ENCODE measurements at regions not wholly inside any gene's neighbourhood (a gene's known extent, or its start where the extent isn't known, plus 50 kb on each side); places are given as distances from the start of the nearest gene placed in this dataset.

DNA sequence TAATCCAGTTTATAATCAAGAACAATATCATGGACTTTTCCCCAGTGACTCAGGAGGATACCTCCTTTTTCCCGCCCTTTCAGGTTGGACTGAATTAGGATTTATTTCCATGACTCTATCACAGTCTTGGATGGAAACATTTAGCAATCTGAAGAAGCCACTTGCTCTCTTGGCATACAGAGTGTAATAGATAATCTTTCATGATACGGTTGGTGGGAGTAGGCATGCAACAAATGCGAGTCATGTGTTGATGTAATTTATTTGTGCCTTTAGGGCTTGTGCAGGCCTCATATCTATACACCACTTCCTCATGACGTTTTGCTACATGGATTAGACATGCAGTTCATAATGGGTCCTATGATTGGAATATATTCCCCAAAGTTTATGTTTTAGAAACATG is 54.2 kb upstream of the MCTP2 start:
- DNase-seq, result no peak

DNA sequence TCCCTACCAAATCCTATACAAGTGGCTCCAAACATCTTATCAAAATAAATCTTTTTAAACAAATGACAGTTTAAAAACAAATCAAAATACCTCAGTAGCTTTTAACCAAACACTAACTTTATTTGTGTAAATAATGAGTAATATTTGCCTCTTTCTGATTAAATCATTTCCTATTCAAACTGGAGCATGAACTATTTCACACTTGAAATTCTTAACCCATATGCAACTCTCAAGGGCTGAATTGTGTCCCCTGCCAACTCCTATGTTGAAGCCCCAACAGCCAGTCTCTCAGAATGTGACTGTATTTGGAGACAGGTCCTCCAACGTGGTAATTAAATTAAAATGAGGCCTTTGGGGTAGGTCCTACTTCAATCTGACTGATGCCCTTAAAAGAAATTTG is 55.9 kb upstream of the MCTP2 start:
- no peak for DNase-seq

DNA sequence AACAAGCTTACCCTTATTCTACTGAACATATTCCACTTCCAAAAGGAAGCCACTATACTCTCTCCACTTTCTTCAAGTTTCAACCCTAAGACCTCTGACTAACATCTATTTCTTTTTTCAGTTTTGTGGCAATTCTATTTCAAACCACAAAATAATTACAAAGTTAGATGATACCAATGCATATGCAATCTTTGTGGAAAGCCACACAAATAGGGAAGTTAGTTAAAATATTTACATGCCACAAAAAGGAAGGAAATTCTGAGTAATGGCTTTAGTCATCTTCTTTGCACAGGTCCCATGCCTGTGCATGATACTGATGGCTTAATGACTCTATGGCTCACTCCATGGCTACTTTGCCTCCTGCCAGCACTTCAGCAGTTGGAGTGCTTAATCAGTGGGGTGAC is 57.0 kb upstream of the MCTP2 start:
- DNase-seq, result no peak

DNA sequence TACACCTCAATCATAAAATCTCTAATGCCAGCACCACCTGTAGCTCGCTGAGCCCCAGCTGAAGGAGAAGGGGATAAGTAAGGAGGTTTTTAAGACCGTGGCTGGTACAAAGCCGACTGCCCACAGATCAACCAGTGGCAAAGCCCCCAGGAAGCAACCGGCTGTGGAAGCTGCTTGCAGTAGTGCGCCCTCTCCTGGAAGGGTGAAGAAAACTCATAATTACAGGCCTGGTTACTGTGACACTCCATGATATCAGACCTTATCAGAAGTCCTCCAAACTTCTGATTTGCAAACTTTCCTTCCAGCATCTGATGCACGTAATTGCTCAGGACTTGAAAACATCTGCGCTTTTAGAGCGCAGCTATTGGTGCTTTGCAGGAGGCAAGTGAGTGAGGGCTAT is 63.1 kb upstream of the MCTP2 start:
- DNase-seq, result no peak

DNA sequence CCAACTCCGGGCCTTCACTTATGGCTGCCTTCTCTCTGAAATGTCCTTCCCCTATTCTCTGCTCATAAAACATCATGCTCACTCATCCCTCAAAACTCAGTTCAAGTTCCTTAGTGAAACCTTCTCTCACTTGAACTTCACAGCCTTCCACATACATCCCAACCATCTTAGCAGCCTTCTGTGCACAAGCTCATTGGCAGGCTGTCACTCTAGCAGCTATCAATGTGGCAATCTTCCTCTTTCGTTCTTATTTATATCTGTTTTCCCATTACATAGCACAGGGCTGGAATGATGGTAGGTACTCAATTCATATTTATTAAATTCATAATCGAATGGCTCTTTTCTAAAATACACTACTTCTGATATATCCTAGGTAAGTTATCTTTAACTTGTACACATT is 66.4 kb upstream of the MCTP2 start:
- no peak for DNase-seq

DNA sequence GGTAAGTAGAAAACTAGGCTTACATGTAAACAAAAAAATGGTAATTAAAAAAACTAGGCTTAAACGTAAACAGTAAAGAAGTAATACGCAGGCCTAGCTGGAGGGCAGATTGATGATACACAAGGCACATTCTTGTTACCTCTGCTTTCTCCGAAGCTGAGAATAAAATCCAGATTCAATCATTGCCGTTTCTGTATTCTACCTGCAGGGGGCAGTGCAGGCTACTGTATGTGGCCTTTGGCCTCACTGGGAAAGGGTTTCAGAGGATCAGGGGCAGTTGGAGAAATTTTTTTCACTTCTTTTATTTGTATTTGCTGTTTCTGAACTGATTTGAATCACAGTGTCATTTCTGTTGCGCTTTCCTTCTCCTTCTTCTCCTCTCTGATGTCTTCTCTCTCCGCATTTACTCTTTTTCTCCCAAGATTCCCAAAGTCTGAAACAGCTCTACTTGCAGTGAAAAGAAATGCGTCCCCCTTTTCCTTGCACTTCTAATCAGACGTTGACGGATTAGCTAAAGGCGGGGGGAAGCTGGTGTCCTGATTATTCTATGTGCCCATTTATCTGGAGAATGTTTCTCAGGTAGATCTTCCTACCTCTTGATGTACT is 67.1 kb upstream of the MCTP2 start:
- no peak for DNase-seq

DNA sequence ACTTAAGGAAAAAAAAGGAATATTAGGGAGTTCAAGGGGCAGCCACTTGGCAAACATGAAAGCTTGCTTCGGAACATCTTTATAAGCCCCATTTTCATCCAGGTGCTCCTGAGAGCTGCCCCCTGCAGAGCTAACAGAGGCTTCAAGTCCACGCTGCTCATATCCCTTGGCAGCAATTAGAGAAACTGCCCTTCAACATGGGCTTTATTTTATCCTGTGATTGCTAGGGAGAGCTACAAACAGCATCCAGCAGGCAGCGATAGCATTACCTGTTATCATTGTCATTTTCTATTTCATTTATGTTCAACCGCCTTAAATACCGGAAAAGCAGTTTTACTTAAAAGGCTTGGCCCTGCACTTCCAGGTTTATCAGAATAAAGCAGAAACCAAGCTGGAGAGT is 68.4 kb upstream of the MCTP2 start:
- no peak for DNase-seq

DNA sequence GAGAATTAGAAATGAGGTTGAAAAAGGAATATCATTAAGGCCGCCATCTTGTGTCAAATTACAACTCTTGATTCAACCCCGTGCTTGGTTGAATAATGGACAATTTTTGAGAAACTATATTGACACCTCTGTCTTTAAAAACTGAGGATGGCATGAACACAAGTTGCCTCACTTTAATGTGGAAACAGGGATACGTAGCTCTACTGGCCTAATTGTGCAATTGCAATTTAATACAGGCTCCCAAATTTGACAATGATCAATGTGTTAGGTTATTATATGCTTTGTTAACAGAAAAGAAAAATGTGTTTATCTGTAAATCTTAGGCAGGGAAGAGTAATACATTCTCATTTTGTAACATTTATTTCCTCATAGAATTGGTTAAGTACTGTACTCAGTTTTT is 77.1 kb upstream of the MCTP2 start:
- no peak for DNase-seq

DNA sequence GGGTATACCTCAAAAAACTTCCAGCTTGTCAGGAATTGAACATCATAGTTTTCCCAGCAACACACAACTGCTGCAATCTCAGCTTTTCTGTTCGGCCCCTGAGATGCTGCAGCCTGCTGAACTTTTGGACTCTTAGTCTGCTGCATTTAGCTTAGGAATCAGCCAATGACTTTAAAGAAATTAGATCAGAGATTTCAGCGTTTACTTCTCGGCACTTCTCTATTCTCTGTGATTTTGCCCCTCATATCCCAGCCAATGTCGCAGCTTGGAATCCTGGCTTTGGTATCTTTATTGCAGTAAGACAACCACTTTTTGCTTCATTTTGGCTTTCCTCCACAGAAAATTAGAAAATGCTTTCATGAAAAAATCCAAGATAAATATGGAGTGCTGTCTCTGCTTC is 86.3 kb upstream of the MCTP2 start:
- no peak for DNase-seq

DNA sequence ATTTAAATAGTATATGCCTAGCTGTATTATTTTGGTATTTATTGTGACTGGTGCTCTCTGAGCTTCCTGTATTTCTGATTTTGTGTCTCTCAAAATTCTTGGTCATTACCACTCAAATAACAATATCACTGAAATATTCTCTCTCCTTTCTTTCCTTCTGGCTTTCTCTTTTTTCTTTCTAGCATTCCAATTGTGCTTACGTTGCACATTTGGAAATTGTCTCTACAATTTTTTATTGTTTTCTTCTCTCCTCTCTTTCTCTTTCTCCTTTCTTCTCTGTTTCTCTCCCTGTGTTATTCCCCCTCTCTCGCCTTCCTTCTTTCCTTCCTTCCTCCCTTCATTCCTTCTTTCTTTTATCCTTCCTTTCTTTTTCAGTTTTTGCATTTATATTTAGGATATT is 89.6 kb upstream of the MCTP2 start:
- no peak for DNase-seq

DNA sequence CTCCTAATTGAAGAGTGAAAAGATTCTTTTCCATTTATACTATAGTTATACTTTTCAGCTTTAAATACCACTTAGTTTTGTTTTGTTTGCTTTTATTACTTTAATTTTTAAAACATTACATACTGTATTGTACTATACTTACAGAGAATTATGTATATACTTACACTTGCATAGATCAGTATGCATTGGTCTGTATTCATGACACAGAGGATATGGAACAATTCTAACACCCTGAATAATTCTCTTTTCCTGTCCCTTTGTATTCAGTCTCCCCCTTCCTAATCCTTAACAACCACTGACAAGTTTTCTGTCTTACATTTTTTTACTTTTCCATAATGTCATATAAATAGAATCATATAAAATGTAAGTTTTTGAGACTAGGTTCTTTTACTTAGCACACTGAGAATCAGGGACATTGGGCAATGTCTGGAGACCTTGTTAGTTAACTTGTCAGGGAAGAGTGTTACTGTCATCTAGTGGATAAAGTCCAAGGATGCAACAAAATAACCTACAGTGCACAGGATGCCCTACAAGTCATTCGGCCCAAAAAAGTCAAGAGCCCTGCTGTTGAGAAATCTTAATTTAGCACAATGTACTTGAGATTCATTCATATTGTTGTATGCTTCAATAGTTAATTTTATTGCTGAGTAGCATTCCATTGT is 95.7 kb upstream of the MCTP2 start:
- DNase-seq, result no peak

DNA sequence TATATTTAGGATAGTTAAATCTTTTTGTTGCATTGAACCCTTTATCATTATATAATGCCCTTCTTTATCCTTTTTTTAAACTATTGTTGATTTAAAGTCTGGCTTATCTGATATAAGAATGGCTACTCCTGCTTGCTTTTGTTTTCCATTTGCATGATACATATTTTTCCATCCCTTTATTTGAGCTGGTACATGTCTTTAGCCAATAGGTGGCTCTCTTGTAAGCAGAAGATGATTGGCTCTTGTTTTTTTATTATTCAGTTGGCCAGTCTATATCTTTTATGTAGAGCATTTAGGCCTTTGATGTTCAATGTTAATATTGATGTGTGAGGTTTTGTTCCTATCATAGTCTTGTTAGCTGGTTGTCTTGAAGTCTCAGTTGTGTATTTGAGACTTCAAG is 99.5 kb upstream of the MCTP2 start:
- no peak for DNase-seq

DNA sequence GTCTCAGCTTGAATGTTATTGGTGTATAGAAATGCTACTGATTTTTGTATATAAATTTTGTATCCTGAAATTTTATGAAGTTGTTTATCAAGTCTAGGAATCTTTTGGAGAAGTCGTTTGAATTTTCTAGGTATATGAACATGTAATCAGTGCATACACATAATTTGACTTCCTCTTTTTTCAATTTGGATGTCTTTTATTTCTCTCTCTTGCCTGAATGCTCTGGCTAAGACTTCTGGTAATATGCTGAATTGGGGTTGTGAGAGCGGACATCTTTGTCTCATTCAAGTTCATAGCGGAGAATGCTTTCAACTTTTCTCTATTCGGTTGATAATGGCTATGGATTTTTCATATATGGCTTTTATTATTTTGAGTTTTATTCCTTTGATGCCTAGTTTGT is 100.9 kb upstream of the MCTP2 start:
- no peak for DNase-seq

DNA sequence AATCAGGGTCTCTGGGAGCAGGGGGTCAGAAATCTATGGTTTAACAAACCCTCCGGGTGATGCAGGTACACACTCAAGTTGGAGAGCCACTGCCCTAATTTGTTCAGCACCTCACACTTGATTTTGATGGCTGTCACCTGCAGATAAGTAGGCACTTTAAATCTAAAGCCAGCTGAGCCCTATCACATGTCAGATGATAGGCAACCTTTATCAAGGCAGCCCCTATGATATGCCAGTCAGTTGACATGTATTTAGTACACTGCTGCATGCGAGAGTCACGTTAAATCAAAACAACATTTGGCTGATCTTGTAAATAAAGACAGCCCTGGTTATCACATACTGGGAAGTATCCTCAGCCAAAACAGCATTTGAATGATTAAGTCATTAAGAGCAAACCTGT is 104.4 kb upstream of the MCTP2 start:
- no peak for DNase-seq

DNA sequence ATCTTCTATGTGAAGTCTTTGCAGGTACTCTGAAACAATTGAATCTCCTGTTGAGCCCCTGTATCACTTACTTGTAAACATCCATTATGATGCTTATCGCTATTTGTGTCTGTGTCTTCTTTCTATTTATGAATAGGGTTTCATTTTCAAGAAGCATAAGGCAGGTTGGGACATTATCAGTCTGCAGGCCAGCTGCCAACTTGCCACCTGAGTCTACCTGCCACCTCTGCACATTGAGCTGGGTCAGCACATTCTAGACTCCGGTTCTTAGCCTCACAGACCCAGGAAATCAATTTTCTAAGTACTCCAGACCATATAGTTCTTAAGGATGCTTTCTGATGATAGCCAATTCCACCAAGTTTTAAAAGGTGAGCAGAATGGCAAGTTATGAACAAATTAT is 105.7 kb upstream of the MCTP2 start:
- no peak for DNase-seq

DNA sequence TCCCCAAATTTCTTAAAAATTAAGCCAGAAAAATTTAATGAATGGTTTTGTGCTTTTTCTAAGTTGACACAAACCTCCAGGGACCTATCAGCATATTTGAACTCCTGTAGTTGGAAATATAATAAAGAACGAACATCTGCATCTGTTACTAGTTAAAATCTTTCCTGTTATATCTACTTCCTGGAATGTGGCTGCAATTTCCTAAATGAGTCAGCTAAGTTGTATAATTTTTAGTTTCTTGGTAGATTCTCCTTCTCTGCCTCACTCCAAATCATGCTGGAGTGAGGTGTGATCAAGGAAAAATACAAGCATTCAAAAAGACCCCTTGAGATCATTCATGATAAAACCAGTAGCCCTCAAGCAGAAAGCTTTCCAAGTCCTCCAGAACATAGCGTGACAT is 106.2 kb upstream of the MCTP2 start:
- DNase-seq, result no peak

DNA sequence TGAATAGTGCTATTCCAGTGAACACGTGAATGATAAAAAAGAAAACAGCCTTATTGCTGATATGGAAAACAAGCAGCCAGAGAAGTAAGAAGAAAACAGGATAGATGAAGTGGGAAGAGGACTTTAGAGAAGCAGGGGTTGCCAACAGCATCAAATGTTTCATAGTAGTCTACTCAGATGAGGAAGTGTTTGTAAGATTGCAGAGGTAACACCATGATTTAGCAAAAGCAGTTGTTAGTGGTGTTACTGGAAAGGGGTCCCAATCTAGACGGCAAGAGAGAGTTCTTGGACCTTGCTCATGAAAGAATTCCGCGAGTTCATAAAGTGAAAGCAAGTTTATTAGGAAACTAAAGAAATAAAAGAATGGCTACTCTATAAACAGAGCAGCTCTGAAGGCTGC is 108.8 kb upstream of the MCTP2 start:
- DNase-seq, result no peak

DNA sequence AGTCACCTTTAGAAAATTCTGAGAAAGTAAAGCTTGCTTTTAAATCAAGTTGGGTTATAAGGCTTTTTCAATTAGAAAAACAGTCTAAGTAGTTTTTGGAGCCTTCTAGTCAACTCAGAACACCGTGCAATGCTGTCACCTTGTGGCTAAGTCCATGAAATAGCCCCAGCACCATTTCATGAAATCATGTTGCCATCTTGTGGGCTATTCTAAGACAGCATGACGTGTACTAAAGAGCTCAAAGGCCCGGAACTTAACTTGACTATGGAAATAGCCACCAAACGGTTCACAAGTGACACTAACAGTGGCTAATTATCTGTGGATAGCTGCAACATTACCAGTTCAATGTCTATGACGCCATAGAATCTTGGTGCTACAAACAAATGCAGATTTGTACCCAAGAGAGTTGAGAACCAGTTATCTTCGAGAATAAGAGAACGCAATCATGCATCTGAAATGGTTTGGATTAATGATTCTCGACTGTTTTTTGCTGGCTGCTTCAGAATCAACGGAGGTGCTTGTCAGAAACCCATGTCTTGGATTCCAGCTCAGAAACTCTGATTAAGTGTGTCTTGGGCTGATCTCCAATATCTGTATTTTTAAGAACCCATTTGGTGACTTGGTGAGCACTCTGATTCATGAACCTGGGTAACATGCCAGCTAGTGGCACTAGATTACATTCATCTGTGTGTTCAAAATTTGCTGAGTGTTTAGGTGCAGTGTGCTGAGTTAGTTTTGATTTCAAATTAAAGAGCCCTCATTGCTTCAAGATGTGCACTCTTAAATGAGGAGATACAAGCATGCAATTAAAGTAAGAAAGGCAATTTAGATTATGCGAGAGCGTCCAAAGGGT is 111.2 kb upstream of the MCTP2 start:
- DNase-seq, result no peak

DNA sequence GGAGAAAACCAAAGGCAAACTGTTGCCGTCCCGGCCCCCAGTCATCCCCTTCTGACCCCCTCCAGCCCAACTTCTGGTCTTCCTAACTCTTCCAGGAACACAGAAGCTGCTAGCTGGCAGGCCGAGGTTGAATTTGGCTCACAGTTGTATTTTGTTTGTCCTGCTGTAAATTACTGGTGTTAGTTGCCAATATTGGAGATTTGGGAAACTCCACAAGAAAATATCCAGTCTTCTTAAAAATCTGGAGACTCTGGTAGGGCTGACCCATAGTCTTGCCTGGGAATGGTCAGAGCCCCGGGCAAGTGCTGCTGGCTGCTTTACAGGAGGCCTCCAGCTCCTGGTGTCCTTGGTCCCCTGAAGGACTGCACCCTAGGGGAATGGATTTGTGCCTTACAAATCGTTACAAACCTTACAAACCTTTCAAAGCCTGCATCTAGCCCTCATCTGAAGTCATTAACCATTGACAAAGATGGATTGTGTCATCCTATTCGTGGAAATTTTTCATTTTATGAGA is 112.0 kb upstream of the MCTP2 start:
- no peak for DNase-seq

DNA sequence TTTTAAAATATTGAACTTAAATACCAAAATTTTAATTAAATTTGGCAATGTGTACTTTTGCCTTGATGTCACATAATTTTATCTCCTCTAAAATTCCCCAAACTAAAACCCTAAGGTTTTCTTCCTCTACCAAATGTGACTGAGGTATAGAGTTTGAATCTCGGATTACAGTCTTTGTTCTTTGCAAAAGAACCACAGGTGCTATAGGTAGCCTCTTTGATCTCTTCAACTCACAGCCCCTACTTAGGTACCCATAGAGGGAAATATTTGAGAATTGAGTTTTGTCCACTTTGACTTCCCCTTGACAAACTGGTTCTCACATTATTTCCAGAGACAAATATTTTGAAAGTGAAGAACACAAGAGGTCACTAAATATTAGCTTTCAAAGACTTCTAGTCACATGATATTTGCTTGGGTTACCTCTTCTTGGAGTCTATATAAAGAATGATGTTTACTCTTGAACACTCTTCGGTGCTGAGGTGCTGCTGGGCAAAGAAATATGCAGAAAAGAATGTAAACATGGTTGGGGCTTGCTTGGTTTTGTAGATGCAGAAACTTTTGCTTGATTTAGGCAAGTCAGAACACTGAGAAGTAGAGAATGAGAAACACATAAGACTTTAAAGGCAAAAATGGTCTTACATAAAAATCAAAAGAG is 120.8 kb upstream of the MCTP2 start:
- DNase-seq, result no peak

DNA sequence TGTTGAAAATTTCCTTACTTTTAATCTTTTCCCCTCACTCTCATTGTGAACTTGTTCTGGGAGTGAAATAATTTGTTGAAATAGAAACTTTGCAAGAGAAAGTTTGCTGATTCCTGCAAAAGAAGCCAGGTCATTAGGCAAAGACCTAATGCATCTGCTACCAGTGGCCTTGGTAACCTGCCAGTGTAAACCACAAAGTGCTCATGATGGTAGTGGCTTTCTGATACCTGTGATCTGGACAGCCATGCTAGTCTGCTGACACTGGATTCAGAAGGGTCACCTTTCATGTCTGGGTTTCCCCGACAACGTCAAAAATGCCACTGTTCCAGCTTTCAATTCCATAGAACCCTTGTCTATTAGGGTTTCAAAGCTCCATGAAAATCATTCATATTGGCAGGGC is 123.7 kb upstream of the MCTP2 start:
- DNase-seq, result no peak

DNA sequence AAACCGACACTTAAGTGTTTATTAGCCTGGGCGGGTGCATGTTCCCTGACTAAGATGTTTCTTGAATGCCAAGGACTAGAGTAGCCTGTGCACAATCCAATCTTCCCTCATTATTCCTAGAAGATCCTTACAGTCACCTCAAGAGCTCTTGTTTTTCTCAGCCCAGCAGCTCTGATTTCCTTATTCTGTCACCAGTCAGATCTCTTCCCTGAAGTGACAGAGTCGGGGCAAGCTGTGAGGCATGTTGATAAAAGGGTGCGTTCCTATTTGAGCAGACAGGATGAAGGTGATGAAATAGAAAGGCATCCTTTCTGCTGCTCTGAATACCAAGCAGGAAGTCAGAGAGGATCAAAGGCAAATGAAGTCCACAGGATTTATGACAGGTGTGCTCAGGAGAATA is 125.6 kb upstream of the MCTP2 start:
- no peak for DNase-seq

DNA sequence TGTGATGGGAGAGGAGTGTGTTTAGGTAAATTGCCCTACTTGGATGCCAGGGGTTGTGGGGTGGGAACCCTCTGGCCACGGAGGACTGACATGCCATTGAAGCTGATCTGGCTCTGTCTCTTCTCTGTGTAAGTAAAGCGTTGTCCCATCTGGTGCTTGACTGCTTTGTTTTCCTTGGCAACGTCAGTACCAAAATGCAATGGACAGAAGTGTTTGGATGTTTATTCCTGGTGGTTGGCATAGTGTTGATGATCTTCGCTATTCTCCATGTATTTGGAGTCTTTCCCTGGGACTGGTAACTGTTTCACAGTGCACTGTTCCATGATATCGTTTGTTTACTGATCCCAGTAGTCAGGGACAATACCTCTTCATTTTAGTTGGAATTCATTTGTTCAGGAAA is 130.5 kb upstream of the MCTP2 start:
- no peak for DNase-seq

DNA sequence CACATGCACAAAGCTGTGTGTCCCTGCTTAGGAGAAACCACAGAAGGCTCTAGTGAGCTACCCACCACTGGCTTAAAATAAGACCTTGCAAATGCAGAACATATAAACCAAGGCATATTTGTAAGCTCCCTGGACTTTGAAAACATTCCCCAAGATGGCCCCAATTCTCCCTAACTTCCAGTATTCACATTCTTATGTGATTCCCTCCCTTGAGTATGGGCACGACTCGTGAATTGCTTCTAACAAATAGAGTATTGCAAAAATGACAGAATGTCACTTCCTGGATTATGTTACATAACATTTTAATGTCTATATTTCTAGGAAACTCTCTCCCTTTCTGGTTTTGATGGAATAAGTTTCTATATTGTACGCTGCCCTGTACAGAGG is 131.8 kb upstream of the MCTP2 start:
- no peak for DNase-seq

Data from GOT3 (cell line).